ENCODE measurements at regions not wholly inside any gene's neighbourhood (a gene's known extent, or its start where the extent isn't known, plus 50 kb on each side); places are given as distances from the start of the nearest gene placed in this dataset.

GRCh38 chr7:86407291-86407690 is 236.4 kb upstream of the GRM3 start:
- POLR2A ChIA-PET (ENCODE audit: partially characterized antibody): no interaction called here
- TF ChIP-seq ASH2L (IDR thresholded peaks at IDR 0.05; ENCODE audit: low read length): no peak
- no peak for TF ChIP-seq SP4 (IDR thresholded peaks at IDR 0.05; ENCODE audit: low read length)

More at GRCh38 chr7:86407291-86407690, 236.4 kb upstream of the GRM3 start:
- no peaks in the 10 kb centered on the region for H3K36me3 ChIP-seq (ENCODE audit: control insufficient read depth in 2 of 4, insufficient read depth in 4 of 4, low read length in 3 of 4)
- H2AK5ac ChIP-seq (ENCODE audit: low read depth, low read length): no peak overlapping the region
- DNase-seq (ENCODE audit: low read depth in 1 of 2, low spot score in 2 of 2) (no peak), FAIRE-seq (no peak)
- WGBS, 2 experiments (ENCODE audit: extremely low coverage in 1 of 2, insufficient coverage in 1 of 2, insufficient read length in 1 of 2, insufficient replicate concordance in 2 of 2, low coverage in 1 of 2, low lambda C conversion rate in 2 of 2, missing lambda C conversion rate in 1 of 2): 98% methylated on average over 7 of the region's 7 CpGs; no CpG with 5 or more reads in 1 of the 2 experiments
- H4K20me1 ChIP-seq (replicated peaks in 1 of 2; ENCODE audit: control insufficient read depth in 1 of 2, insufficient read depth in 2 of 2, low read length in 2 of 2): no peaks in the 10 kb centered on the region
- H3K18ac ChIP-seq (ENCODE audit: extremely low read depth, low read length): no peak overlapping the region
- H3K27ac ChIP-seq (ENCODE audit: low read depth, low read length): no peak overlapping the region
- H2BK15ac ChIP-seq (ENCODE audit: low read length): no peak overlapping the region
- H2AFZ ChIP-seq (ENCODE audit: low read length): no peak overlapping the region
- H2BK5ac ChIP-seq (ENCODE audit: low read depth, low read length): no peak overlapping the region
- H3K9me3 ChIP-seq (ENCODE audit: insufficient read depth in 2 of 2, low read depth in 1 of 2, low read length in 1 of 2): no peaks in the 10 kb centered on the region
- no peak overlapping the region for H2BK120ac ChIP-seq (replicated peaks; ENCODE audit: low read depth, low read length)
- no peak overlapping the region for H3K4me2 ChIP-seq (ENCODE audit: insufficient read depth in 1 of 2, low read depth in 2 of 2, low read length in 2 of 2)
- H4K91ac ChIP-seq (replicated peaks; ENCODE audit: insufficient read length, low read length): no peak overlapping the region
- H3K4me1 ChIP-seq (replicated peaks in 1 of 4; ENCODE audit: control insufficient read depth in 3 of 4, insufficient read depth in 4 of 4, low read length in 3 of 4): no peaks in the 10 kb centered on the region
- no peak overlapping the region for H3K23ac ChIP-seq (ENCODE audit: insufficient read length)
- no peak overlapping the region for H4K5ac ChIP-seq (ENCODE audit: insufficient read length, low read depth, low read length)
- H4K8ac ChIP-seq (ENCODE audit: extremely low read depth, insufficient read depth, low read length): no peak overlapping the region
- H2BK20ac ChIP-seq (ENCODE audit: low read length): no peak overlapping the region
- H3K4me3 ChIP-seq (ENCODE audit: extremely low read depth in 1 of 4, insufficient read depth in 2 of 4, low read depth in 3 of 4, low read length in 4 of 4): no peak overlapping the region
- H3K79me2 ChIP-seq (ENCODE audit: control insufficient read depth in 1 of 2, insufficient read depth in 2 of 2, low read length in 2 of 2): no peaks in the 10 kb centered on the region
- no peak overlapping the region for H3K14ac ChIP-seq (ENCODE audit: insufficient read length)
- no peak overlapping the region for H3K56ac ChIP-seq (replicated peaks; ENCODE audit: insufficient read length, low read depth, low read length)
- CTCF ChIA-PET (ENCODE audit: partially characterized antibody): no interaction called here
- no peak overlapping the region for H3K4ac ChIP-seq (replicated peaks; ENCODE audit: insufficient read length, low read depth, low read length)
- no peaks in the 10 kb centered on the region for H3K27me3 ChIP-seq (replicated peaks in 1 of 4; ENCODE audit: control insufficient read depth in 3 of 4, extremely low read depth in 1 of 4, insufficient read depth in 3 of 4, low read length in 3 of 4)
- H2BK12ac ChIP-seq (ENCODE audit: low read depth, low read length): no peak overlapping the region
- no peak overlapping the region for H3K9ac ChIP-seq (replicated peaks in 1 of 4; ENCODE audit: extremely low read depth in 1 of 4, low read depth in 3 of 4, low read length in 3 of 4)
- H3K79me1 ChIP-seq (ENCODE audit: low read depth, low read length): no peaks in the 10 kb centered on the region
- no peaks in the 10 kb centered on the region for H3K23me2 ChIP-seq (ENCODE audit: low read depth, low read length)

Data from H1 (cell line).